Spleen (tissue), 11 donors: ENCODE measurements at regions not wholly inside any gene's neighbourhood (a gene's known extent, or its start where the extent isn't known, plus 50 kb on each side); places are given as distances from the start of the nearest gene placed in this dataset.
"Not testable (repeated sequence)": the region's sequence is repeated elsewhere in the genome, so short reads cannot be mapped to it uniquely, and the experiment has no call there.

Experiments
- DNase-seq: peaks from one replicate; pipeline ENCODE4 v3.0.0-alpha.2; 2020
- H3K27ac ChIP-seq, 8 donors: fragments of 200-600 bp; sonication (generic) in 7 of 8; 1 replicate in 4 of 8; 2 replicates in 4 of 8; pipeline versions ENCODE4 v1.5.0 to v1.8.0; 2016 to 2021; ENCODE audit warnings: inconsistent platforms in 4 of 8, mild to moderate bottlenecking in 4 of 8, moderate library complexity in 1 of 8
- H3K27me3 ChIP-seq, 7 donors: fragments of 200-600 bp; sonication (generic) in 6 of 7; replicated peaks in 1 of 7; 1 replicate in 4 of 7; 2 replicates in 3 of 7; pipeline versions ENCODE4 v1.5.0 to v1.8.0; 2016 to 2021; ENCODE audit warnings: inconsistent platforms in 3 of 7, mild to moderate bottlenecking in 1 of 7
- H3K36me3 ChIP-seq, 6 donors: fragments of 200-600 bp; sonication (generic) in 5 of 6; 1 replicate in 4 of 6; 2 replicates in 2 of 6; pipeline versions ENCODE4 v1.5.0 to v1.8.0; 2016 to 2021; ENCODE audit warnings: inconsistent platforms in 2 of 6
- H3K4me1 ChIP-seq, 6 donors: fragments of 200-600 bp; sonication (generic) in 5 of 6; 1 replicate in 3 of 6; 2 replicates in 3 of 6; pipeline versions ENCODE4 v1.5.0 to v1.8.0; 2016 to 2021; ENCODE audit warnings: inconsistent platforms in 3 of 6
- H3K4me3 ChIP-seq, 8 donors: fragments of 200-600 bp; sonication (generic) in 7 of 8; 1 replicate in 4 of 8; 2 replicates in 4 of 8; pipeline versions ENCODE4 v1.5.0 to v1.8.0; 2016 to 2021; ENCODE audit warnings: inconsistent platforms in 4 of 8, mild to moderate bottlenecking in 4 of 8, moderate library complexity in 2 of 8
- H3K9me3 ChIP-seq, 8 donors: fragments of 200-600 bp; sonication (generic) in 7 of 8; 1 replicate in 4 of 8; 2 replicates in 4 of 8; pipeline versions ENCODE4 v1.5.0 to v1.8.0; 2016 to 2021; ENCODE audit warnings: inconsistent platforms in 4 of 8
- POLR2A ChIP-seq, 3 donors: fragments of 450-650 bp; IDR thresholded peaks; one replicate each; pipeline ENCODE4 v1.5.1; 2017; ENCODE audit warnings: antibody characterized with exemption in 3 of 3, mild to moderate bottlenecking in 1 of 3
- POLR2AphosphoS5 ChIP-seq, 3 donors: sonication (generic); formaldehyde crosslinking; IDR thresholded peaks; one replicate each; pipeline ENCODE4 v1.5.1; 2017; ENCODE audit warnings: antibody characterized with exemption in 3 of 3
- WGBS, 5 donors: extraction: QIAGEN DNeasy Blood & Tissue Kit in 3 of 5; methylation state at CpG; one replicate each; pipeline versions ENCODE4 v1.1.5 to v1.1.7; 2013 to 2018; 5-methylcytosine and 5-hydroxymethylcytosine counted together
- intact Hi-C: fragments of 100-400 bp; cut with DNase I; formaldehyde crosslinking; loops from one replicate; pipeline ENCODE4 v1.15.0; 2023; ENCODE audit warnings: low total_unique reads
- TF ChIP-seq, protein P1 (sequence below), 11 experiments: fragments of 200-600 bp in 7 of 11; fragments of 450-650 bp in 4 of 11; sonication (generic) in 4 of 11; IDR thresholded peaks in 8 of 11; conservative IDR thresholded peaks in 3 of 11; 1 replicate in 7 of 11; 2 replicates in 4 of 11; pipeline versions ENCODE4 v1.4.0 to v1.8.0; 2016 to 2021; ENCODE audit warnings: antibody characterized with exemption in 11 of 11, inconsistent platforms in 4 of 11, mild to moderate bottlenecking in 1 of 11
- donor health status: healthy with polysubstance abuse.
- donor health status: DM: no; HTN: no; CAD: no; lungs with moderate emphysema.
- donor health status: DM: no; HTN: no; CAD: no.
- donor health status: Bipolar disorder and iron deficiency.
- donor health status: healthy.
- donor health status: DM: no; HTN: no; CAD: no.
- donor health status: DM: yes; HTN: yes; CAD: no.

DNA sequence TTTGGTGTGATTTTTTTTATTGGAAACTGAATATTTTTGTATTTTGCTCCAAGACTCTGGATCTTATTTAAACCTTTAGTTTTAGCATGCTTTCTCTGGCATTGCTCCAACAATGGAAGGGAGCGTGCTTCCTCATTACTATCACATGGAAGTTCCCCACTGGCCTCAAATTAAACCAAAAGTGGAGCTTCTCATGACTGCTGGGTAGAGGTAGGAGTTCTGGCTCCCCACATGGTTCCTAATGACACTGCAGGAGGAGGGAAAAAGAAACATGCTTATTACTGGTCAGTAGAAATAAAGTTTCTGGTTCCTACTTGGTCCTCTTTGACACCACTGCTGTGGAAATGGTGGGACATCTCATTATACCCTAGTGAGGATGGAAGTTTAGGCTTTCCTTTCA is 310.5 kb downstream of the PTGER3 start:
- WGBS, 5 donors = 72 to 100% (median 81%) methylated on average over 1 of the region's 1 CpG
- H3K4me1 ChIP-seq = no peaks in the 10 kb centered on the region
- no peak for DNase-seq
- peaks cover 0 to 24% (median 19%) of the 10 kb centered on the region in 8 donors for H3K9me3 ChIP-seq
- TF ChIP-seq POLR2A (IDR thresholded peaks at IDR 0.05) (no peak), POLR2AphosphoS5 (IDR thresholded peaks at IDR 0.05) (no peak)
- TF ChIP-seq, protein P1, sequence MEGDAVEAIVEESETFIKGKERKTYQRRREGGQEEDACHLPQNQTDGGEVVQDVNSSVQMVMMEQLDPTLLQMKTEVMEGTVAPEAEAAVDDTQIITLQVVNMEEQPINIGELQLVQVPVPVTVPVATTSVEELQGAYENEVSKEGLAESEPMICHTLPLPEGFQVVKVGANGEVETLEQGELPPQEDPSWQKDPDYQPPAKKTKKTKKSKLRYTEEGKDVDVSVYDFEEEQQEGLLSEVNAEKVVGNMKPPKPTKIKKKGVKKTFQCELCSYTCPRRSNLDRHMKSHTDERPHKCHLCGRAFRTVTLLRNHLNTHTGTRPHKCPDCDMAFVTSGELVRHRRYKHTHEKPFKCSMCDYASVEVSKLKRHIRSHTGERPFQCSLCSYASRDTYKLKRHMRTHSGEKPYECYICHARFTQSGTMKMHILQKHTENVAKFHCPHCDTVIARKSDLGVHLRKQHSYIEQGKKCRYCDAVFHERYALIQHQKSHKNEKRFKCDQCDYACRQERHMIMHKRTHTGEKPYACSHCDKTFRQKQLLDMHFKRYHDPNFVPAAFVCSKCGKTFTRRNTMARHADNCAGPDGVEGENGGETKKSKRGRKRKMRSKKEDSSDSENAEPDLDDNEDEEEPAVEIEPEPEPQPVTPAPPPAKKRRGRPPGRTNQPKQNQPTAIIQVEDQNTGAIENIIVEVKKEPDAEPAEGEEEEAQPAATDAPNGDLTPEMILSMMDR (IDR thresholded peaks at IDR 0.05 in 8 of 11, conservative IDR thresholded peaks at IDR 0.05 in 3 of 11) = no peak
- no peaks in the 10 kb centered on the region for H3K36me3 ChIP-seq
- H3K4me3 ChIP-seq = no peak overlapping the region
- H3K27me3 ChIP-seq = no peaks in the 10 kb centered on the region
- no peak overlapping the region for H3K27ac ChIP-seq
- intact Hi-C loops = no loop called here

DNA sequence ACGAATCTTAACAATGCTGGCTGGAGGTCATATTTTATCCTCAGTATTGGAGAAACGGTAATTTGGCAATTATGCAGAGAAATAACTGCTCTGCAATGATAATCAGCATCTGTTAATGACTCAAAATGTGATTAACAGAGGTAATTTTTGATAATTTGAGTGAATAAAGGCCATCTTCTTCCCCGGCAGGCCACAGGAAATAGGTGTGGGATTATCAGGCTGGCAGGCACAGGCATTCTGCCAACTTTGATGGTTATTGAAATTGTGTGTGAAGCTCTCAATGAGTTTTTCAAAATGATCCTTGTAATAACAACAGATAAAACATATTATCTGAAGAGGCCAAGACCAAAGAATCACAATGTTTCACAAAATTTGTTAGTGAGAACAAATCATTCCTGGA is 309.0 kb downstream of the PTGER3 start:
- no peaks in the 10 kb centered on the region for H3K27me3 ChIP-seq
- peaks cover 0 to 37% (median 26%) of the 10 kb centered on the region in 8 donors for H3K9me3 ChIP-seq
- TF ChIP-seq POLR2A (IDR thresholded peaks at IDR 0.05) (no peak), POLR2AphosphoS5 (IDR thresholded peaks at IDR 0.05) (no peak)
- TF ChIP-seq, protein P1 (IDR thresholded peaks at IDR 0.05 in 8 of 11, conservative IDR thresholded peaks at IDR 0.05 in 3 of 11) = no peak
- intact Hi-C loops = no loop called here
- no peak overlapping the region for H3K4me3 ChIP-seq
- H3K27ac ChIP-seq = no peak overlapping the region
- WGBS, 5 donors = 23 to 52% (median 33%) methylated on average over 3 of the region's 3 CpGs
- no peaks in the 10 kb centered on the region for H3K4me1 ChIP-seq
- no peaks in the 10 kb centered on the region for H3K36me3 ChIP-seq
- DNase-seq = no peak

DNA sequence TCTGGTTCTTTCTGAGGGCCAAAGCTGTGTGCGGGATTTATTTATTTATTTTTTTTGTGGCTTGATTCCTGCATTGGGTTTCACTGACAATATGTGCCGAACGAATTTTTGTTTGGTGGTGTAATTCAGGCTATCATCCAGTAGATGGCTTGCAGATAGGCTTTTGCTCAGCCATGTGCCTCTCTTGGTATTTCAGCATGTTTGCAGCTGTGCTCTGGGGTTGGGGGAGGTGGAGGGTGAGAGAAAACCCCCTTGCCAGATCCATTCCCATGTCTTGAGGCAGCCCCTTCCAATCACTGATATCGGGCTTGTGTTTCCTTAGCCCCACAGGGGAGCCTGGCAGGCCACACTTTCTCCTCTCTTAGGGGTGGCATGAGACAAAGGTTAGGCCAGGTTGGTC is 302.4 kb downstream of the PTGER3 start:
- DNase-seq = no peak
- no peaks in the 10 kb centered on the region for H3K4me1 ChIP-seq
- no peak overlapping the region for H3K4me3 ChIP-seq
- no peaks in the 10 kb centered on the region for H3K36me3 ChIP-seq
- TF ChIP-seq POLR2AphosphoS5 (IDR thresholded peaks at IDR 0.05) (no peak), POLR2A (IDR thresholded peaks at IDR 0.05) (no peak)
- TF ChIP-seq, protein P1 (IDR thresholded peaks at IDR 0.05 in 8 of 11, conservative IDR thresholded peaks at IDR 0.05 in 3 of 11) = no peak
- H3K9me3 ChIP-seq = peaks cover 8 to 89% (median 79%) of the 10 kb centered on the region in 8 donors
- 61 to 85% (median 83%) methylated on average over 4 of the region's 4 CpGs for WGBS, 5 donors
- no peaks in the 10 kb centered on the region for H3K27me3 ChIP-seq
- no peak overlapping the region for H3K27ac ChIP-seq
- intact Hi-C loops = no loop called here

DNA sequence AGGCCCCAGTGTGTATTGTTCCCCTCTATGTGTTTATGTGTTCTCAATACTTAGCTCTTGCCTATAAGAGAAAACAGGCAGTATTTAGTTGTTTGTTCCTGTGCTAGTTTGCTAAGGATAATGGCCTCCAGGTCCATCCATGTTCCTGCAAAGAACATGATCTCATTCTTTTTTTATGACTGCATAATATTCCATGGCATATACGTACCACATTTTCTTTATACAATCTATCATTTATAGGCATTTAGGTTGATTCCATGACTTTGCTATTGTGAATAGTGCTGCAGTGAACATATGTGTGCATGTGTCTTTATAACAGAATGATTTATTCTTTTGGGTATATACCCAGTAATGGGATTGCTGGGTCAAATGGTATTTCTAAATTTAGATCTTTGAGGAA is 301.6 kb downstream of the PTGER3 start:
- WGBS, 5 donors = 89 to 98% (median 92%) methylated on average over 1 of the region's 1 CpG
- H3K4me1 ChIP-seq, H3K27ac ChIP-seq, H3K4me3 ChIP-seq, intact Hi-C loops, DNase-seq, H3K27me3 ChIP-seq, H3K36me3 ChIP-seq: not testable (repeated sequence)
- H3K9me3 ChIP-seq = peaks cover 8 to 87% (median 79%) of the 10 kb centered on the region in 8 donors

DNA sequence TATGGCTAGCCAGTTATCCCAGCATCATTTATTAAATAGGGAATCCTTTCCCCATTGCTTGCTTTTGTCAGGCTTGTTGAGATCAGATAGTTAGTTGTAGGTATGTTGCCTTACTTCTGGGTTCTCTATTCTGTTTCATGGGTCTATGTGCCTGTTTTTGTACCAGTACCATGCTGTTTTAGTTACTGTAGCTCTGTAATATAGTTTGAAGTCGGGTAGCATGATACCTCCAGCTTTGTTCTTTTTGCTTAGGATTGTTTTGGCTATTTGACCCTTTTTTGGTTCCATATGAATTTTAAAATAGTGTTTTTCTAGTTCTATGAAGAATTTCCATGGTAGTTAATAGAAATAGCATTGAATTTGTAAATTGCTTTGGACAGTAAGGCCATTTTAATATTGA is 300.5 kb downstream of the PTGER3 start:
- H3K27ac ChIP-seq, H3K4me3 ChIP-seq, H3K4me1 ChIP-seq, intact Hi-C loops, DNase-seq, H3K27me3 ChIP-seq, H3K36me3 ChIP-seq: not testable (repeated sequence)
- 56 to 83% (median 70%) methylated on average over 1 of the region's 1 CpG for WGBS, 5 donors
- peaks cover 8 to 82% (median 71%) of the 10 kb centered on the region in 8 donors for H3K9me3 ChIP-seq

GRCh38 chr1:70751676-70752287 is 295.8 kb downstream of the PTGER3 start:
- peaks cover 6 to 37% (median 34%) of the 10 kb centered on the region in 8 donors for H3K9me3 ChIP-seq
- H3K4me3 ChIP-seq, H3K27me3 ChIP-seq, DNase-seq, H3K27ac ChIP-seq, intact Hi-C loops, H3K4me1 ChIP-seq, H3K36me3 ChIP-seq: not testable (repeated sequence)
- WGBS, 5 donors = 52 to 61% (median 57%) methylated on average over 6 of the region's 6 CpGs
